ENCODE measurements at regions not wholly inside any gene's neighbourhood (a gene's known extent, or its start where the extent isn't known, plus 50 kb on each side); places are given as distances from the start of the nearest gene placed in this dataset.

- Histone ChIP-seq H3K27me3 (ENCODE audit: insufficient read depth, poor library complexity, severe bottlenecking) (no peaks in the 10 kb centered on the region), H3K4me3 (replicated peaks; ENCODE audit: insufficient read depth, low read length) (no peak overlapping the region), H3K27ac (replicated peaks) (no peak overlapping the region)
- DNase-seq (ENCODE audit: low read depth in 1 of 2, low spot score in 1 of 2): no peak
- TF ChIP-seq REST (IDR thresholded peaks at IDR 0.05; ENCODE audit: insufficient replicate concordance, low read depth) (no peak), SPI1 (IDR thresholded peaks at IDR 0.05; ENCODE audit: borderline replicate concordance, low read depth) (no peak), CTCF (IDR thresholded peaks at IDR 0.05; ENCODE audit: insufficient read depth, low read length) (no peak), GABPA (IDR thresholded peaks at IDR 0.05; ENCODE audit: low read depth) (no peak), POLR2AphosphoS5 (IDR thresholded peaks at IDR 0.05; ENCODE audit: low read depth) (no peak)
Observed at GRCh38 chr15:95489103-95489502, 841.4 kb upstream of the NR2F2 start.

GRCh38 chr15:95492388-95493070, 838.0 kb upstream of the NR2F2 start:
- no peak for DNase-seq (ENCODE audit: low read depth in 1 of 2, low spot score in 1 of 2)
- H3K27me3 ChIP-seq (ENCODE audit: insufficient read depth, poor library complexity, severe bottlenecking): no peaks in the 10 kb centered on the region
- TF ChIP-seq CTCF (IDR thresholded peaks at IDR 0.05; ENCODE audit: insufficient read depth, low read length) (no peak), POLR2AphosphoS5 (IDR thresholded peaks at IDR 0.05; ENCODE audit: low read depth) (no peak), SPI1 (IDR thresholded peaks at IDR 0.05; ENCODE audit: borderline replicate concordance, low read depth) (no peak), REST (IDR thresholded peaks at IDR 0.05; ENCODE audit: insufficient replicate concordance, low read depth) (no peak), GABPA (IDR thresholded peaks at IDR 0.05; ENCODE audit: low read depth) (no peak)
- no peak overlapping the region for H3K27ac ChIP-seq (replicated peaks)
- H3K4me3 ChIP-seq (replicated peaks; ENCODE audit: insufficient read depth, low read length): no peak overlapping the region

- H3K4me3 ChIP-seq (replicated peaks; ENCODE audit: insufficient read depth, low read length): no peak overlapping the region
- H3K27ac ChIP-seq (replicated peaks): no peak overlapping the region
- DNase-seq (ENCODE audit: low read depth in 1 of 2, low spot score in 1 of 2): no peak
- H3K27me3 ChIP-seq (ENCODE audit: insufficient read depth, poor library complexity, severe bottlenecking): no peaks in the 10 kb centered on the region
- no peak for TF ChIP-seq POLR2AphosphoS5 (IDR thresholded peaks at IDR 0.05; ENCODE audit: low read depth)
- no peak for TF ChIP-seq CTCF (IDR thresholded peaks at IDR 0.05; ENCODE audit: insufficient read depth, low read length)
- no peak for TF ChIP-seq GABPA (IDR thresholded peaks at IDR 0.05; ENCODE audit: low read depth)
- no peak for TF ChIP-seq SPI1 (IDR thresholded peaks at IDR 0.05; ENCODE audit: borderline replicate concordance, low read depth)
- TF ChIP-seq REST (IDR thresholded peaks at IDR 0.05; ENCODE audit: insufficient replicate concordance, low read depth): no peak
Observed at GRCh38 chr15:95494971-95495541, 835.4 kb upstream of the NR2F2 start.
